BE2C (cell line): ENCODE measurements at regions not wholly inside any gene's neighbourhood (a gene's known extent, or its start where the extent isn't known, plus 50 kb on each side); places are given as distances from the start of the nearest gene placed in this dataset.

Experiments
- DNase-seq: peaks from one replicate; pipeline ENCODE4 v3.0.0-alpha.2; 2020
- H3K27me3 ChIP-seq: fragments of 250-450 bp; sonication (Bioruptor Pico); 2 replicates; pipeline ENCODE4 v1.5.1; 2020; ENCODE audit warnings: mild to moderate bottlenecking
- H3K36me3 ChIP-seq: fragments of 250-450 bp; sonication (Bioruptor Pico); 2 replicates; pipeline ENCODE4 v1.5.1; 2020; ENCODE audit warnings: mild to moderate bottlenecking
- H3K4me1 ChIP-seq: fragments of 250-450 bp; sonication (Bioruptor Pico); 2 replicates; pipeline ENCODE4 v1.5.1; 2020
- H3K4me3 ChIP-seq: 2 replicates; pipeline ENCODE4 v1.5.1; 2011; ENCODE audit warnings: low read depth, low read length
- H3K9me3 ChIP-seq: fragments of 250-450 bp; sonication (Bioruptor Pico); 2 replicates; pipeline ENCODE4 v1.5.1; 2020
- CTCF ChIP-seq: IDR thresholded peaks from 2 replicates; pipeline ENCODE4 v1.5.1; 2012; ENCODE audit warnings: mild to moderate bottlenecking, low read depth, low read length

GRCh38 chr15:39468331-39468730, 112.5 kb upstream of the THBS1 start:
- Histone ChIP-seq H3K4me1 (no peaks in the 10 kb centered on the region), H3K9me3 (no peaks in the 10 kb centered on the region), H3K27me3 (no peaks in the 10 kb centered on the region), H3K36me3 (no peaks in the 10 kb centered on the region), H3K4me3 (no peak overlapping the region)
- TF ChIP-seq CTCF, result no peak
- no peak for DNase-seq

- DNase-seq, result no peak
- TF ChIP-seq CTCF, result no peak
- Histone ChIP-seq H3K4me3 (no peak overlapping the region), H3K4me1 (no peaks in the 10 kb centered on the region), H3K27me3 (no peaks in the 10 kb centered on the region), H3K9me3 (no peaks in the 10 kb centered on the region), H3K36me3 (no peaks in the 10 kb centered on the region)
Observed at GRCh38 chr15:39468828-39469227, 112.1 kb upstream of the THBS1 start.

GRCh38 chr15:39471785-39472574, 108.9 kb upstream of the THBS1 start:
- no peak for DNase-seq
- Histone ChIP-seq H3K4me3 (no peak overlapping the region), H3K9me3 (no peaks in the 10 kb centered on the region)

GRCh38 chr15:39472621-39473297, 108.1 kb upstream of the THBS1 start:
- Histone ChIP-seq H3K36me3 (no peaks in the 10 kb centered on the region), H3K9me3 (no peaks in the 10 kb centered on the region), H3K27me3 (no peaks in the 10 kb centered on the region; the same call in 1 of the 2 replicates), H3K4me3 (no peak overlapping the region), H3K4me1 (no peaks in the 10 kb centered on the region)
- no peak for TF ChIP-seq CTCF
- DNase-seq, result no peak

More at GRCh38 chr15:39471785-39472574, 108.9 kb upstream of the THBS1 start:
- H3K4me1 ChIP-seq, result no peaks in the 10 kb centered on the region
- no peaks in the 10 kb centered on the region for H3K36me3 ChIP-seq
- TF ChIP-seq CTCF, result no peak
- H3K27me3 ChIP-seq, result no peaks in the 10 kb centered on the region; the same call in 1 of the 2 replicates

GRCh38 chr15:39473298-39473947, 107.5 kb upstream of the THBS1 start:
- H3K27me3 ChIP-seq, result no peaks in the 10 kb centered on the region; the same call in 1 of the 2 replicates
- no peak for TF ChIP-seq CTCF

More at GRCh38 chr15:39473298-39473947, 107.5 kb upstream of the THBS1 start:
- H3K36me3 ChIP-seq, result no peaks in the 10 kb centered on the region
- H3K4me1 ChIP-seq, result no peaks in the 10 kb centered on the region
- DNase-seq, result no peak
- H3K4me3 ChIP-seq, result no peak overlapping the region
- no peaks in the 10 kb centered on the region for H3K9me3 ChIP-seq
